ENCODE measurements at regions not wholly inside any gene's neighbourhood (a gene's known extent, or its start where the extent isn't known, plus 50 kb on each side); places are given as distances from the start of the nearest gene placed in this dataset.
"Not testable (repeated sequence)": the region's sequence is repeated elsewhere in the genome, so short reads cannot be mapped to it uniquely, and the experiment has no call there.

GRCh38 chr15:21261965-21262850 lies 178.1 kb downstream of the POTEB3 start:
- no peak for DNase-seq

GRCh38 chr15:21261396-21261964 lies 178.8 kb downstream of the POTEB3 start:
- DNase-seq: no peak

GRCh38 chr15:21260966-21261395 lies 179.3 kb downstream of the POTEB3 start:
- no peak for DNase-seq

GRCh38 chr15:21258635-21259034 lies 181.7 kb downstream of the POTEB3 start:
- not testable (repeated sequence) for DNase-seq

- DNase-seq: not testable (repeated sequence)
Observed at GRCh38 chr15:21249508-21250019, 190.7 kb downstream of the POTEB3 start.

All from inflammatory macrophage treated with lipopolysaccharide for 4 hours (primary cell).